AG04449 (cell line): ENCODE measurements at regions not wholly inside any gene's neighbourhood (a gene's known extent, or its start where the extent isn't known, plus 50 kb on each side); places are given as distances from the start of the nearest gene placed in this dataset.

Source experiments
- CTCF ChIA-PET: fragments of 350-600 bp; formaldehyde crosslinking; extraction: SDS; loops from one replicate; lab custom pipeline; 2021; ENCODE audit warnings: antibody characterized with exemption; lab: Yijun Ruan, JAX
- POLR2A ChIA-PET: fragments of 400-600, 350-600 bp; formaldehyde crosslinking; extraction: SDS; loops from one replicate; lab custom pipeline; 2020; ENCODE audit warnings: antibody characterized with exemption, inconsistent platforms; lab: Yijun Ruan, JAX
- DNase-seq: peaks from one replicate; pipeline ENCODE4 v3.0.0-alpha.2; 2010; ENCODE audit warnings: low read depth, low spot score
- H3K4me3 ChIP-seq: 2 replicates; pipeline ENCODE4 v1.5.1; 2011; ENCODE audit warnings: low read depth, mild to moderate bottlenecking, control low read depth, low read length
- CTCF ChIP-seq: IDR thresholded peaks from one replicate; pipeline ENCODE4 v1.5.1; 2011; ENCODE audit warnings: mild to moderate bottlenecking, moderate library complexity, low read length, control low read depth, inconsistent platforms; ENCODE audit not compliant: insufficient read depth; ENCODE audit errors: missing control alignments

- DNase-seq = no peak
- TF ChIP-seq CTCF = no peak
Observed at GRCh38 chr4:162422312-162422711, 258.5 kb upstream of the FSTL5 start.

GRCh38 chr4:162410854-162411253 is 247.1 kb upstream of the FSTL5 start:
- no peak for TF ChIP-seq CTCF
- CTCF ChIA-PET = no interaction called here

More at GRCh38 chr4:162422312-162422711, 258.5 kb upstream of the FSTL5 start:
- CTCF ChIA-PET = no interaction called here
- POLR2A ChIA-PET = no interaction called here
- no peak overlapping the region for H3K4me3 ChIP-seq

GRCh38 chr4:162409048-162409447 is 245.2 kb upstream of the FSTL5 start:
- POLR2A ChIA-PET = no interaction called here

More at GRCh38 chr4:162410854-162411253, 247.1 kb upstream of the FSTL5 start:
- POLR2A ChIA-PET = no interaction called here
- H3K4me3 ChIP-seq = no peak overlapping the region
- DNase-seq = no peak

GRCh38 chr4:162408309-162408708 is 244.5 kb upstream of the FSTL5 start:
- ChIA-PET POLR2A (no interaction called here), CTCF (no interaction called here)
- H3K4me3 ChIP-seq = no peak overlapping the region
- TF ChIP-seq CTCF = no peak
- DNase-seq = no peak

More at GRCh38 chr4:162409048-162409447, 245.2 kb upstream of the FSTL5 start:
- H3K4me3 ChIP-seq = no peak overlapping the region
- no peak for DNase-seq
- CTCF ChIA-PET = no interaction called here
- no peak for TF ChIP-seq CTCF

GRCh38 chr4:162406637-162407365 is 243.0 kb upstream of the FSTL5 start:
- TF ChIP-seq CTCF = no peak
- ChIA-PET CTCF (no interaction called here), POLR2A (no interaction called here)
- DNase-seq = no peak
- H3K4me3 ChIP-seq = no peak overlapping the region

- ChIA-PET POLR2A (no interaction called here), CTCF (no interaction called here)
- TF ChIP-seq CTCF = no peak
- no peak for DNase-seq
- no peak overlapping the region for H3K4me3 ChIP-seq
Observed at GRCh38 chr4:162403932-162404331, 240.1 kb upstream of the FSTL5 start.
